DMS79 treated with DMSO at 0.1 percent for 48 hours (cell line): ENCODE measurements at regions not wholly inside any gene's neighbourhood (a gene's known extent, or its start where the extent isn't known, plus 50 kb on each side); places are given as distances from the start of the nearest gene placed in this dataset.

ENCODE experiments used
- DNase-seq: peaks from one replicate; lab custom pipeline; 2025; lab: John Stamatoyannopoulos, UW

DNA sequence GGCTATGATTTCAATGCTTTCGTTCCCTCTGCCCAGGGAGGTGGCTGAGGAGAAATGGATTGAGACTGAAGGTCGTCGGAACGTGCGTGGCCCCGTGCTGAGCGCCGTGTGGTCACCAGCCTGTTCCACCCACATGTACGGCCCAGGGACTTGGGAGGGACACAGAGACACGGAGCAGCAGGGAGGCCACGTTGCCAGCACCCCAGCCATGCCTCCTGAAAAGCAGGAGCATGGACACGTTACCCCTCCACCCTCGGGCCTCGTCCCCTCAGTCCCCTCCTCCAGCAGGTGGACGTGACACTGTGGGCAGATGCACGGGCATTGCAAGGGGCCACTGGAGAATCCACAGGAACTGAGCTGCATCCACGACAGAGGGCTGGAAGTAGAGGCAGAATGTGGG is 133.1 kb upstream of the CST7 start:
- DNase-seq = no peak

GRCh38 chr20:24816431-24816830 is 132.6 kb upstream of the CST7 start:
- DNase-seq = no peak

DNA sequence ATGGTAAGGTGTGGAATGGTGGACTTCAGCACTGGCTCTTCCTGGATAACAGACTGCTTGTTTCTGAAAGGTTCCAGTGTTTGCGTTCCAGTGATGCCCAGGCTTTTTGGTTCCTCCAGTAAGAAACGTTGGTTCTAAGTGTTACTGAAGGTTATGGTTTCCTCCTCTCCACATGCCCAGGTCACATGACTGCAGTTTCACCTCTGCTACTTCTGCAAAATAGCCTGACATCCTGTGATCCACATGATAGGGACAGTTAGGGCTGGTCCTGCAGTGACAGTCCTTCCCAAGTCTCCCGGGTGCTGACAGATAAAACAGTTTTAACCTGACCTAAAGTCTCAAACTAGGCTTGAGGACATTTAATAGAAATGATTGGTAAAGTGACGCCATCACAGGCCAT is 132.2 kb upstream of the CST7 start:
- no peak for DNase-seq

DNA sequence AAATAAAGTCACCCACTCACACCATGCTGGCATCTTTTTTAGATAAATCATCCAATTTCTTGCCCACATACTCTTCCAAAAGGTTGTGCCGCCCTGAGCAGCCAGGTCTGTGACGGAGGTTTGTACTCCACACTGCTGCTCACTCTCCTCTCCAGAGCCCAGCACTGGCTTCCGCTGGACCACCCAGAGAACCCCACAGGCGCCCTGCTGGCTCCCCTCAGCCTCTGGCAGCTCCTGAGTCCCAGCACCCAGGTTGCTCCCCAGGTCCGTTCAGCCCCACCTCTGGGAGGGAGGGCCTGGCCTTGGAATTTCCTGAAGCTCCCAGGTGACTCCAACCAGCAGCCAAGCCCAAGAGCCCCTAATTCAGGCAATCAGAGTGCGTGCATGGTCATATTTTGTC is 131.7 kb upstream of the CST7 start:
- no peak for DNase-seq

- DNase-seq = no peak
Measured at GRCh38 chr20:24818056-24818455, 131.0 kb upstream of the CST7 start.

DNA sequence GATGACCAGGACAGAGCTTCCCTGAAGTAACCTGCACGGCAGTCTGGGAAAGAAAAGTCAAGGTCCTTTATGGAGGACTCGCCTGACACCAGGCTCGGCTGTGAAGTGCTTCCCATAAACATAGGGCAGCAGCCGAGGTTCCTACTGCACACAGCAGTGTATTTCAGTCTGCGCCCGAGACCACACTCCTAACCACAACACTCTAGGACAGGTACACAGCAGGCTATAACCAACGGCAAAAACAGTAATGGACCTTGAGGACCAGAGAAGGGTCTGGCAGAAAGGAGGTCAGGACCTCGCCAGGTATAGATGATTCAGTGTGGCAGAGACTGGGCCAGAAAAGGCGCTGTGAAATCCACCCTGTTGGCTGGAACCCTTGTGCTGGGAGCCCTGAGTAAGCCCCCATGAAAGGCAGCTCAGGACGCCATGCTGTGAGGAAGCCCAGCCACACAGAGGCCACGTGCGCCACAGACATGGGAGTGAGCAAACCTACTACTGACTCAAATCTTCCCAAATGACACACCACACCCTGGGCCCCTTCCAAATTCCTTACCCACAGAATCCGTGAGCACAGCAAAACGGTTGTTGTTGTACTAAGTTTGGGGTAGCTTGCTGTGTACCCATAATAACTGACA is 129.6 kb upstream of the CST7 start:
- no peak for DNase-seq

DNA sequence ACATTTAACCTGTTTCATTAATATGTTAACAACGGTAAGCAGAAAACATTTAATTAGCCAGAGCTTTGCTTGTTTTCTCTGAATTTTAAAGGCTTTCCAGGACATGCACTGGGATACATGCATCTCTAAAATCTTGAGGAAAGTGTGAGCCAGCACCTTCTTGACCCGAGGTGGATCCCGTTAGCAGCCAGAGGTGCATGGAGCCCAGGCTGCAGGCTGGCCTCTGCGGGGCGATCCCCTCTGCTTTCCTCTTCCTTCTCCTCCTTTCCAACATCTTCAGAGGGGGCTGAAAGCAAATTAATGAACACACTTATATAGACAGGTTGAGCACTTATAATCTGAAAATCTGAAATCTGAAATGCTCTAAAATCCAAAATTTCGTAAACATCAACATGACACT is 128.7 kb upstream of the CST7 start:
- DNase-seq = no peak

DNA sequence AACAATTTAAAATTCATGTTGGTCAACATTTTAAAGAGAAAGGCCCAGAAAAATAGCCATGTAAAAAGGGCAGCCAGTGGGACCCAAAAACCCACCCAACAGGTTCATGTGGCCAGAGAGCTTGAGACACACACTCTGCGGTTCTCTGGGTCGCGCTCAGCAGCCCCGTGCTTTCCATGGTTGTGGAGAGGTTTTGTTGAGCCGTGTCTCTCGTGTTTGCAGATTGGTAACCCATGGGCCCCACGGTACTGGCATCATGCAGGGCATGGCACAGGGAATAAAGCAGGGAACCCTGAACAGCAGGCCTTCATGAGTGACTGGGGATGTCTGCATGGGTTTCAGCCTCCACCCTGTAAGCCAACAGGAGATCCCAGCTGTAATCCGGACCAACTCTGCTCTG is 127.7 kb upstream of the CST7 start:
- no peak for DNase-seq

- no peak for DNase-seq
Measured at GRCh38 chr20:24823176-24823784, 125.8 kb upstream of the CST7 start.

DNA sequence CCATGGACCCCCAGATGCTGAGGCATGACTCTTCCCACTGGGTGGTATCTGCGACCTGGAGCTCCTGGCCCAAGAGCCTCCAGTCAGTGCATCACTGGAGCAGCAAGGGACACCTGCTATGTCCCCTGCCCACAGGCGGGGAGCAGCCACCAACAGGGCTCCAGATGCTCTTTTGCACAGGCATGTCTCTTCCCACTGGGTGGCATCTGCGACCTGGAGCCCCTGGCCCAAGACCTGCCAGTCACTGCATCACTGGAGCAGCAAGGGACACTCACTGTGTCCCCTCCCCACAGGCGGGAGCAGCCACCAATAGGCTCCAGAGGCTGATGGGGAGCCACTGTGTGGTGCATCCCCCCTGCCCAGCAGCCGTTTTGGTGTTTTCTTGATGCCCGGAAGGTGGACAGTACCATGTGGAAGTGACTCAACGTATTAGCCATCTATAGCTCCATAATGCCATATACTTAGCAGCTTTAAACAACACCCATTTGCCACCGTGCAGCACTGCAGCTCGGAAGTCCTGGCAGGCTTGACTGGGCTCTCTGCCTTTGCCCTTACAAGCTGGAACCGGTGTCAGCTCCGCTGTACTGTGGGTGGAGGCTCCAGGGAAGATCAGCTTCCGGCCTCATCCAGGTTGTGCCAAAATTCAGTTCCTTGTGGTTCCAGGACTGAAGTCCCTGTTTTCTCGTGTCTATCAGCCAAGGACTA is 124.9 kb upstream of the CST7 start:
- DNase-seq = no peak

DNA sequence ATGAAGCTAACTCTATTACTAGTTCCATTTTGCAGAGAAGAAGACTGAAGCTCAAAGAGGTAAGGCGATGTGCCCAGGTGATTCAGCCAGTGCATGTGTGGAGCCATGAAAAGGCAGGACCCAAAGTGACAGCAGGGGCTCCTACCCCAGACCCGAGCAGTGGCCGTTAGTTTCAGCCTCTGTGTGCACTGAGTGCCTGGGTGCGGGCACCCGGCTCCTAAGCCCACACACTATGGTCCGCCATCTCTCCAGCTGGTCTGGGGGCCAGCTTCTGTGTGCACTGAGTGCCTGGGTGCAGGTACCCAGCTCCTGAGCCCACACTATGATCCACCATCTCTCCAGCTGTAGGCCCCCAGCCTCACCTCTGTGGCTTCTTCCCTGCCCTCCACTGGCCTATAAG is 123.5 kb upstream of the CST7 start:
- no peak for DNase-seq

- no peak for DNase-seq
Measured at GRCh38 chr20:24827603-24828295, 121.3 kb upstream of the CST7 start.

- DNase-seq = no peak
Measured at GRCh38 chr20:24828992-24829648, 119.9 kb upstream of the CST7 start.

GRCh38 chr20:24829649-24830370 is 119.3 kb upstream of the CST7 start:
- no peak for DNase-seq

DNA sequence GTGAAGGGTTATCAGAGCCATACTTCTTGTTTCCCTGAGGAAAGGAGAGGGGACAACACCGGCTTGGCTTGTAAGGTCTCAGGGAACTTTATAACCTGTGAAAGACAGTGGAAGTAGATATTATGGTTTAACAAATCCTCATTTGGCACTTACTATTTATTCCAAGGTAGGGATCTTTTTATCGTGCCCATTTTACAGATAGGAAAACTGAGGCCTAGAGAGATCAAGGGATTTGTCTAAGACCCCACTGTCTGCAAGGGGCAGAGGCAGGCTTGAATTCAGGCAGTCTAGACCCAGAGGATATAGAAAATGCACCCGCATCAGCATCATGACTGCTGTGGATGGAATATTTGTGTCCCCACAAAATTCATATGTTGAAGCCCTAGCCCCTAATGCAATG is 118.4 kb upstream of the CST7 start:
- no peak for DNase-seq

- DNase-seq = no peak
Measured at GRCh38 chr20:24831232-24831631, 117.8 kb upstream of the CST7 start.

DNA sequence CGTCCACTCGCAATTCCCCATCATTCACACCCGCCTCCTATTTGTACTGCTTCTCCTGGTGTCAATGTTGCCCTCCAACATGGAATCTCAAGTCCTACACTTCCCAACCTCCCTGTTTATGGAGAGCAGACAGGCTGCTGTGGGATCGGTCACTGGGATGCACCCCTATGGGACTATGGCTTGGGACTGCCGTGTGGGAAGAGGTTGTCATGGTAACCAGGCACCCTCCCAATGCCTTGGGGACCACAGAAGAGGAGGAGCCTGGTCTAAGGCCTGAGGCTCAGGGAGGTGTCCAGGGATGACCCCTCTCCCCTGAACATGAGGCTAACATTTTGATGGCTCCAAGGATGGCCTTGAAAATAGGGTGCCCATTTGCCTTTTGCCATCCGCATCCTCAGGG is 116.6 kb upstream of the CST7 start:
- no peak for DNase-seq

GRCh38 chr20:24833592-24833991 is 115.5 kb upstream of the CST7 start:
- DNase-seq = no peak

DNA sequence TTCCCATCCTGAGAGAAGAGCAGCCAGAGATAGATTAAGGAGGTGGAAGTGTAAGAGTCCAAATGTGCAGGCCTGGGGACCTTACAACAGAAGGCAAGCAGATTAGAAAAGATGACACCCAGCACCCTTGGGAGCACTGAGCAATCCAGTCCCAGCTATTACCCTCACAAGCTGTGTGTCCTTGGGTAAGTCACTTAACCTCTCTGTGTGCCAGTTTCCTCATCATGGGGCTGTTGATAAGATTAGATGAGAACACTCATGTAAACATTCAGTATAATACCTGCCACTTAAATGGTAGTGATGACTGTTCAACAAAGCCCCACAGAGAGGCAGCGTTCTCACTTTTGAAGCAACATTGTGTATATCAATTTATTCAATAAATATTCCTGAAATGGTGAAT is 114.8 kb upstream of the CST7 start:
- no peak for DNase-seq

- no peak for DNase-seq
Measured at GRCh38 chr20:24835195-24835594, 113.9 kb upstream of the CST7 start.

DNA sequence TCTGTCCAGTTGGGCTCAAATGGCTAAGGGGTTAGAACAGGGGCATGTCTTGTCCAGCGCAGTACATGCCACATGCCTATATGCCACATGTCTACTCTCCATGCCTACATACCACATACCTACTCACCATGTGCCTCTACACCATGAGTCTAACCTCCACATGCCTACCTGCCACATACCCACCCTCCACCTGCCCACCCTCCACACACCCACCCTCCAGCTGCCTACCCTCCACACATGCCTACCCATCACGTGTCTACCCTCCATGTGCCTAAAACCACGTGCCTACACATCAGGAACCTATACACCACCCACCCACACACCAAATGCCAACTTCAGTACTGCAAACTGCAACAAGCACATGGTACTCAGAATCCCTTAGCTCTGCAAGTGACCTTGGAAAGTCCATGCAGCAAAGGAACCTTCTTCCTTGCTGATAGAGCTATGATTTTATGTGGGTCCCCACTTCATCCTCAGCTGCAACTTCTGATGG is 113.0 kb upstream of the CST7 start:
- DNase-seq = no peak
